ENCODE measurements at regions not wholly inside any gene's neighbourhood (a gene's known extent, or its start where the extent isn't known, plus 50 kb on each side); places are given as distances from the start of the nearest gene placed in this dataset.
"Not testable (repeated sequence)": the region's sequence is repeated elsewhere in the genome, so short reads cannot be mapped to it uniquely, and the experiment has no call there.

DNA sequence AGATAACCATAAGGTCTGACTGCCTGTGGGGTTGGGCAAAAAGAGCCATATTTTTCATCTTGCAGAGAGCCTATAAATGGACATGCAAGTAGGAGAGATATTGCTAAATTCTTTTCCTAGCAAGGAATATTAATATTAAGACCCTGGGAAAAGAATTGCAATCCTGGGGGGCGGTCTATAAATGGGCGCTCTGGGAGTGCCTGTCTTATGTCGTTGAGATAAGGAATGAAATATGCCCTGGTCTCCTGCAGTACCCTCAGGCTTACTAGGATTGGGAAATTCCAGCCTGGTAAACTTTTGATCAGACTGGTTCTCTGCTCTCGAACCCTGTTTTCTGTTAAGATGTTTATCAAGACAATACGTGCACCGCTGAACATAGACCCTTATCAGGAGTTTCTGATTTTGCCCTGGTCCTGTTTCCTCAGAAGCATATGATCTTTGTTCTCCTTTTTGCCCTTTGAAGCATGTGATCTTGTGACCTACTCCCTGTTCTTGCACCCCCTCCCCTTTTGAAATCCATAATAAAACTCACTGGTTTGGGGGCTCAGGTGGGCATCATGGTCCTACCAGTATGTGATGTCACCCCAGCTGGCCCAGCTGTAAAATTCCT lies 1458.3 kb downstream of the PCDH9 start:
- not testable (repeated sequence) for H3K27ac ChIP-seq (ENCODE audit: low read depth in 1 of 3, low read length in 2 of 3); H3K36me3 ChIP-seq (ENCODE audit: control insufficient read depth in 3 of 3, insufficient read depth in 2 of 3, low read depth in 1 of 3, low read length in 3 of 3); DNase-seq; H3K4me1 ChIP-seq (ENCODE audit: control insufficient read depth in 3 of 3, insufficient read depth in 2 of 3, low read depth in 1 of 3, low read length in 2 of 3); H3K27me3 ChIP-seq (ENCODE audit: control insufficient read depth in 3 of 3, insufficient read depth in 3 of 3, low read length in 3 of 3); FAIRE-seq; H3K4me3 ChIP-seq (ENCODE audit: low read depth in 1 of 3, low read length in 3 of 3)
- WGBS, 3 donors, result 78 to 87% (median 80%) methylated on average over 6 of the region's 6 CpGs
- peaks cover 0 to 12% of the 10 kb centered on the region in 2 donors for H3K9me3 ChIP-seq (ENCODE audit: control insufficient read depth in 2 of 2, insufficient read depth in 1 of 2, low read depth in 1 of 2, low read length in 1 of 2)

DNA sequence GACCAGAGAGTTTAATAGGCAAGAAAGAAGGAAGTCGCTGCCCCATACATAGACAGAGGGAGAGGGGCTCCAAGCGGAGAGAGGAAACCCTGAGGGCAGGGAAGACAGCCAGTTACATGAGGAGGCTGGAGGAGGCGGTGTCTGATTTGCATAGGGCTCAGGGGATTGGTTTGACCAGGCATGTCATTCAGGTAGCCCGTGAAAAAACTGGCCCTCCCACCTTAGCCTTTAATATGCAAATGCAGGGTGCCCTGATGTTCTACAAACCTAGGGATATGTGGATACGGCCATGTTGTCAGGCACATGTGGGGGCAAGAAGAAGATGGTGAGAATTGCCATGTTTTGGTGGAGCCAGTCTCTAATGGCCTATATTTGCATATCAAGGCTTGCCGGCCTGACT lies 1461.6 kb downstream of the PCDH9 start:
- no peak for FAIRE-seq
- 67 to 81% (median 75%) methylated on average over 6 of the region's 6 CpGs for WGBS, 3 donors

DNA sequence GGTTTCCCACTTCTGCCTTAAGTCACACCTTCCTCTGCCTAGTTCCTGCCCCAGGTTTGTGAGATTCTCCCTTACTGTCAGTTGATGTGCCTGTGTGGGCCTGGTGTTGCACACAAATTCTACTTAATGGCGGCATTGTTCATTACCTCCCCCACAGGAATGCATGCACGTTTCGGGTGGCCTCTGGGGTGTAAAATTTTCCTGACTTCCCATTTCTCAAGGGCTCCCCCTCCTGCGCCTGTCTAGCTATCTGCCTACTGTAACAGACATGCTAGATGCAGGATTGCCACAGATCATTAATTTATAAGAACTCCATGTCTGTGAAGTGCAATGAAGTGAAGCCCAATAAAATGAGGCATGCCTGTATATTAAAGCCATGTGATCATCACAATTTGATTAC lies 1466.3 kb downstream of the PCDH9 start:
- Histone ChIP-seq H3K4me3 (ENCODE audit: low read depth in 1 of 3, low read length in 3 of 3) (no peak overlapping the region), H3K36me3 (ENCODE audit: control insufficient read depth in 3 of 3, insufficient read depth in 2 of 3, low read depth in 1 of 3, low read length in 3 of 3) (no peaks in the 10 kb centered on the region), H3K27ac (ENCODE audit: low read depth in 1 of 3, low read length in 2 of 3) (no peak overlapping the region), H3K27me3 (ENCODE audit: control insufficient read depth in 3 of 3, insufficient read depth in 3 of 3, low read length in 3 of 3) (no peaks in the 10 kb centered on the region), H3K9me3 (ENCODE audit: control insufficient read depth in 2 of 2, insufficient read depth in 1 of 2, low read depth in 1 of 2, low read length in 1 of 2) (no peaks in the 10 kb centered on the region), H3K4me1 (ENCODE audit: control insufficient read depth in 3 of 3, insufficient read depth in 2 of 3, low read depth in 1 of 3, low read length in 2 of 3) (no peaks in the 10 kb centered on the region)
- 63 to 73% (median 71%) methylated on average over 4 of the region's 4 CpGs for WGBS, 3 donors
- no peak for DNase-seq
- no peak for FAIRE-seq

More for the DNA sequence above, 1461.6 kb downstream of the PCDH9 start:
- DNase-seq, result no peak
- peaks cover 0 to 12% of the 10 kb centered on the region in 2 donors for H3K9me3 ChIP-seq (ENCODE audit: control insufficient read depth in 2 of 2, insufficient read depth in 1 of 2, low read depth in 1 of 2, low read length in 1 of 2)
- H3K4me3 ChIP-seq (ENCODE audit: low read depth in 1 of 3, low read length in 3 of 3), result no peak overlapping the region
- no peaks in the 10 kb centered on the region for H3K4me1 ChIP-seq (ENCODE audit: control insufficient read depth in 3 of 3, insufficient read depth in 2 of 3, low read depth in 1 of 3, low read length in 2 of 3)
- no peaks in the 10 kb centered on the region for H3K27me3 ChIP-seq (ENCODE audit: control insufficient read depth in 3 of 3, insufficient read depth in 3 of 3, low read length in 3 of 3)
- H3K36me3 ChIP-seq (ENCODE audit: control insufficient read depth in 3 of 3, insufficient read depth in 2 of 3, low read depth in 1 of 3, low read length in 3 of 3), result no peaks in the 10 kb centered on the region
- no peak overlapping the region for H3K27ac ChIP-seq (ENCODE audit: low read depth in 1 of 3, low read length in 2 of 3)

DNA sequence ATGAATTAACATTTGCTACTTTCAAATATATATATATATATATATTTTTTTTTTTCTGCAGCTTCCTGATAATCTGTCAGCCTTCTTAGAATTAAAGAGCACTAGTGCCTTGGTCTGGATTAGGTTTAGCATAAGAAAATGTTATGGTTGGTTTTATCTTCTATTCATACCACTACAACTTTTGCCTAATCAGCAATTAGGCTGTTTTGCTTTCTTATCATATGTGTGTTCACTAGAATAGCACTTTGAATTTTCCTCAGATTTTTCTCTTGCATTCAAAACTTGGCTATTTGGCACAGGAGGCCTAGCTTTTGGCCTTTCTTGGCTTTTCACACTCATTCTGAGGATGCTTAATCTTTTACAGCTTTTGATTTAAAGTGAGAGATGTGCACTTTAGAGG lies 1468.1 kb downstream of the PCDH9 start:
- Histone ChIP-seq H3K4me1 (ENCODE audit: control insufficient read depth in 3 of 3, insufficient read depth in 2 of 3, low read depth in 1 of 3, low read length in 2 of 3) (no peaks in the 10 kb centered on the region), H3K9me3 (ENCODE audit: control insufficient read depth in 2 of 2, insufficient read depth in 1 of 2, low read depth in 1 of 2, low read length in 1 of 2) (peaks cover 2 to 15% of the 10 kb centered on the region in 2 donors), H3K27ac (ENCODE audit: low read depth in 1 of 3, low read length in 2 of 3) (no peak overlapping the region), H3K4me3 (ENCODE audit: low read depth in 1 of 3, low read length in 3 of 3) (no peak overlapping the region), H3K27me3 (ENCODE audit: control insufficient read depth in 3 of 3, insufficient read depth in 3 of 3, low read length in 3 of 3) (no peaks in the 10 kb centered on the region), H3K36me3 (ENCODE audit: control insufficient read depth in 3 of 3, insufficient read depth in 2 of 3, low read depth in 1 of 3, low read length in 3 of 3) (no peaks in the 10 kb centered on the region)
- FAIRE-seq (no peak), DNase-seq (no peak)

DNA sequence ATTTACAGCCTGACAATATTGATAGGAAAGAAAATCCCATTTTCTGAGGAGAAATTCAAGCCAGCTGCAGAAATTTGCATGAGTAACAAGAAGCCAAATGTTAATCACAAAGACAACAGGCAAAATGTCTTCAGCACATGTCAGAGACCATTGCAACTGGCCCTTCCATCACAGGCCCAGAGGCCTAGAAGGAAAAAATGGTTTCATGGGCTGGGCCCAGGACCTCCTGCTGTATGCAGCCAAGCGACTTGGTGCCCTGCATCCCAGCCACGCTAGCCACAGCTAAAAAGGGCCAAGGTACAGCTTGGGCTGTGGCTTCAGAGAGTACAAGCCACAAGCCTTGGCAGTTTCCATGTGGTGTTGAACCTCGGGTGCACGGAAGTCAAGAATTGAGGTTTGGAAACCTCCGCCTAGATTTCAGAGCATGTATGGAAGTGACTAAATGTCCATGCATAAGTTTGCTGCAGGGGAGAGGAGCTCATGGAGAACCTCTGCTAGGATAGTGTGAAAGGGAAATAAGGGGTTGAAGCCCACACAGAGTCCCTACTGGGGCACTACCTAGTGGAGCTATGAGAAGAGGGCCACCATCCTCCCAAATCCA lies 1474.0 kb downstream of the PCDH9 start:
- Histone ChIP-seq H3K27ac (ENCODE audit: low read depth in 1 of 3, low read length in 2 of 3) (no peak overlapping the region), H3K4me3 (ENCODE audit: low read depth in 1 of 3, low read length in 3 of 3) (no peak overlapping the region), H3K9me3 (ENCODE audit: control insufficient read depth in 2 of 2, insufficient read depth in 1 of 2, low read depth in 1 of 2, low read length in 1 of 2) (peaks cover 2 to 23% of the 10 kb centered on the region in 2 donors), H3K4me1 (ENCODE audit: control insufficient read depth in 3 of 3, insufficient read depth in 2 of 3, low read depth in 1 of 3, low read length in 2 of 3) (no peaks in the 10 kb centered on the region), H3K27me3 (ENCODE audit: control insufficient read depth in 3 of 3, insufficient read depth in 3 of 3, low read length in 3 of 3) (no peaks in the 10 kb centered on the region), H3K36me3 (ENCODE audit: control insufficient read depth in 3 of 3, insufficient read depth in 2 of 3, low read depth in 1 of 3, low read length in 3 of 3) (no peaks in the 10 kb centered on the region)
- 80 to 88% (median 80%) methylated on average over 5 of the region's 5 CpGs for WGBS, 3 donors
- FAIRE-seq (no peak), DNase-seq (no peak)

DNA sequence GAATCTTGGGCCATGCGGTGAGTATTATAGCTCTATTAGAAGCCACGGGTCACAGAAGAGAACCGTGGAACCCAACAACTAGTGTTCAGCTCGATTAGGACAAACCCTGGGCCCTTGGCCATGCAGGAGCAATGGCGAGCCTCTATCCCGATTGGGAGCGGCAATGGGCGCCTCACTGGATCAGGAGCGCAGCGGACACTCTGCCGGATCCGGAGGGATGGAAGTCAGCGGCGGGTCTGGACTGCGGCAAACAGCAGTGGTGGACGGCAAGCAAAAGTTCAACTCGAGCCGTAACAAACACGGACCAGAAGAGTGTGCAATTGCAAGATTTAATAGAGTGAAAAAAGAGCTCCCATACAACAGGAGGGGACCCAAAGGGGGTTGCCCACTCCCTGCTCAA lies 1481.9 kb downstream of the PCDH9 start:
- Histone ChIP-seq H3K36me3 (ENCODE audit: control insufficient read depth in 3 of 3, insufficient read depth in 2 of 3, low read depth in 1 of 3, low read length in 3 of 3) (no peaks in the 10 kb centered on the region), H3K27ac (ENCODE audit: low read depth in 1 of 3, low read length in 2 of 3) (no peak overlapping the region), H3K27me3 (ENCODE audit: control insufficient read depth in 3 of 3, insufficient read depth in 3 of 3, low read length in 3 of 3) (no peaks in the 10 kb centered on the region), H3K4me3 (ENCODE audit: low read depth in 1 of 3, low read length in 3 of 3) (no peak overlapping the region), H3K4me1 (ENCODE audit: control insufficient read depth in 3 of 3, insufficient read depth in 2 of 3, low read depth in 1 of 3, low read length in 2 of 3) (no peaks in the 10 kb centered on the region), H3K9me3 (ENCODE audit: control insufficient read depth in 2 of 2, insufficient read depth in 1 of 2, low read depth in 1 of 2, low read length in 1 of 2) (peaks cover 0 to 7% of the 10 kb centered on the region in 2 donors)
- 91 to 95% (median 95%) methylated on average over 19 of the region's 19 CpGs for WGBS, 3 donors
- no peak for DNase-seq
- no peak for FAIRE-seq

DNA sequence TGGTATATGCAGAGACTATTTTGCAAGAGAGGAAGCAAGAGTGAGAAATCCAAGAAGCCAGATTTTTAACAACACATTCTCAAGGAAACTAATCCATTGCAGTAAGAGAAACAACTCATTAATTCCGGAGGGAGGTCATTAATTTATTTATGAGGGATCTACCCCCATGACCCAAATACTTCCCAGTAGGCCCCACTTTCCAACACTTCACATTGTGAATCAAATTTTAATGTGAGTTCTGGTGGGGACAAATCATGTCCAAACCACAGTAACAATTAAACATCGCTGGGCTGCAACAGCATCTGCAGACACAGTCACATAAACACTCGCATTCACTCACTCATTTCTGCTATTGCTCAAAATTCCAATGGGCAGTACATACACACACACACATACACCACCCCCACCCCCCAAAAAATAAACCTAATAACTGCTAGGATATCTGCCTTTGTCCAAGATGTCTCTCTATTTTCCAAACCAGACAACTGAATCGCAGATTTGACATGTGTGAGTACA lies 1483.7 kb downstream of the PCDH9 start:
- peaks cover 0 to 7% of the 10 kb centered on the region in 2 donors for H3K9me3 ChIP-seq (ENCODE audit: control insufficient read depth in 2 of 2, insufficient read depth in 1 of 2, low read depth in 1 of 2, low read length in 1 of 2)
- no peak overlapping the region for H3K27ac ChIP-seq (ENCODE audit: low read depth in 1 of 3, low read length in 2 of 3)
- H3K4me3 ChIP-seq (ENCODE audit: low read depth in 1 of 3, low read length in 3 of 3), result no peak overlapping the region
- FAIRE-seq (no peak), DNase-seq (no peak)
- H3K36me3 ChIP-seq (ENCODE audit: control insufficient read depth in 3 of 3, insufficient read depth in 2 of 3, low read depth in 1 of 3, low read length in 3 of 3), result no peaks in the 10 kb centered on the region
- 70 to 82% (median 78%) methylated on average over 4 of the region's 4 CpGs for WGBS, 3 donors
- H3K4me1 ChIP-seq (ENCODE audit: control insufficient read depth in 3 of 3, insufficient read depth in 2 of 3, low read depth in 1 of 3, low read length in 2 of 3), result no peaks in the 10 kb centered on the region
- no peaks in the 10 kb centered on the region for H3K27me3 ChIP-seq (ENCODE audit: control insufficient read depth in 3 of 3, insufficient read depth in 3 of 3, low read length in 3 of 3)

DNA sequence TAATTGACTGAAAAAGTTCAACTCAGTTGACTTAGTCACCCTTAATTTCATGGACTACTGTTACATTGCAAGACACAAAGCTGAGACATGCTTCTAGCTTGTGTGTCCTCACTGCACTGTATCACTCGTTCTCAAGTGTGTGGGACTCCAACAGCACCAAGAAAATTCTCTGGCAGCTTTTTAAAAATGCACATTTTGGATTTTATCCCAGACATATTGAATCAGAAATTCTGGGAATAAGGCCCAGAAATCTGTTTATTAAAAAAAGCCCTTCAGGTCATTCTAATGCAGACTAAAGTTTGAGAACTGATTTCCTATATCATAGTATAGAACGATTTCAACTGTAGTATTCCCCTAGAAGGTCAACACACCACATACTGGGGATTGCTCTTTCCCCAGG lies 1485.3 kb downstream of the PCDH9 start:
- Histone ChIP-seq H3K4me3 (ENCODE audit: low read depth in 1 of 3, low read length in 3 of 3) (no peak overlapping the region), H3K27ac (ENCODE audit: low read depth in 1 of 3, low read length in 2 of 3) (no peak overlapping the region), H3K27me3 (ENCODE audit: control insufficient read depth in 3 of 3, insufficient read depth in 3 of 3, low read length in 3 of 3) (no peaks in the 10 kb centered on the region), H3K36me3 (ENCODE audit: control insufficient read depth in 3 of 3, insufficient read depth in 2 of 3, low read depth in 1 of 3, low read length in 3 of 3) (no peaks in the 10 kb centered on the region), H3K9me3 (ENCODE audit: control insufficient read depth in 2 of 2, insufficient read depth in 1 of 2, low read depth in 1 of 2, low read length in 1 of 2) (peaks cover 0 to 7% of the 10 kb centered on the region in 2 donors), H3K4me1 (ENCODE audit: control insufficient read depth in 3 of 3, insufficient read depth in 2 of 3, low read depth in 1 of 3, low read length in 2 of 3) (no peaks in the 10 kb centered on the region)
- FAIRE-seq (no peak), DNase-seq (no peak)
- WGBS, 3 donors, result 49 to 62% (median 53%) methylated on average over 2 of the region's 2 CpGs

DNA sequence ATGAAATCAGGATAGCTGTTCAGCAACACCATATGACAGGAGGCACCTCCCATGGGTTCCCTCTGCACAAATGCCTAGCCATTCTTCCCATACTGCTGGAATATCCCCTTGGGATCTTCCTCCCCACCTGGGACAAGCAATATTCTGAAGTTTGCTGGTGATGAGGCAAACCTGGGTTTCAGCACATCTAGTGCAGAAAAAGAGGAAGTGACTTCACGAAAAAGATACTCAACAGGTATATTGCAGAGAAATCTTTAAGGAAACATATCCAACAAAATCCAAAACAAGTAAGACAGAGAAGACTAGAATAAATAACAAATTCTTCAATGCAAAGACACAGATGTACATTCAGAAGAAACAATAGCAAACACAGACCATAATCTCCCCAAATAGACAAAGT lies 1497.0 kb downstream of the PCDH9 start:
- 79 to 91% (median 81%) methylated on average over 1 of the region's 1 CpG for WGBS, 3 donors
- Histone ChIP-seq H3K4me1 (ENCODE audit: control insufficient read depth in 3 of 3, insufficient read depth in 2 of 3, low read depth in 1 of 3, low read length in 2 of 3) (no peaks in the 10 kb centered on the region), H3K36me3 (ENCODE audit: control insufficient read depth in 3 of 3, insufficient read depth in 2 of 3, low read depth in 1 of 3, low read length in 3 of 3) (no peaks in the 10 kb centered on the region), H3K9me3 (ENCODE audit: control insufficient read depth in 2 of 2, insufficient read depth in 1 of 2, low read depth in 1 of 2, low read length in 1 of 2) (no peaks in the 10 kb centered on the region), H3K27me3 (ENCODE audit: control insufficient read depth in 3 of 3, insufficient read depth in 3 of 3, low read length in 3 of 3) (no peaks in the 10 kb centered on the region), H3K27ac (ENCODE audit: low read depth in 1 of 3, low read length in 2 of 3) (no peak overlapping the region), H3K4me3 (ENCODE audit: low read depth in 1 of 3, low read length in 3 of 3) (no peak overlapping the region)
- no peak for DNase-seq
- FAIRE-seq, result no peak
